Neuronal stem cell (in vitro differentiated cells): ENCODE measurements at regions not wholly inside any gene's neighbourhood (a gene's known extent, or its start where the extent isn't known, plus 50 kb on each side); places are given as distances from the start of the nearest gene placed in this dataset.
A peak's percentile ranks its signal among the peaks of the same experiment; 100 is the strongest.

Source experiments
- DNase-seq: peaks from one replicate; pipeline ENCODE4 v3.0.0-alpha.2; 2013; ENCODE audit warnings: low spot score
- H2AFZ ChIP-seq: one replicate; pipeline ENCODE4 v1.6.1; 2013; ENCODE audit warnings: mild to moderate bottlenecking, low read length, inconsistent platforms
- H2AK5ac ChIP-seq: 2 replicates; pipeline ENCODE4 v1.6.1; 2013; ENCODE audit warnings: low read depth, mild to moderate bottlenecking, inconsistent platforms, low read length, moderate library complexity, mixed read lengths
- H2BK120ac ChIP-seq: 2 replicates; pipeline ENCODE4 v1.6.1; 2013; ENCODE audit warnings: low read depth, mild to moderate bottlenecking, inconsistent platforms, low read length, moderate library complexity, mixed read lengths
- H2BK12ac ChIP-seq: one replicate; pipeline ENCODE4 v1.6.1; 2013; ENCODE audit warnings: low read length, inconsistent platforms
- H2BK15ac ChIP-seq: 2 replicates; pipeline ENCODE4 v1.6.1; 2013; ENCODE audit warnings: mild to moderate bottlenecking, low read length, inconsistent platforms, mixed read lengths
- H2BK5ac ChIP-seq: one replicate; pipeline ENCODE4 v1.6.1; 2013; ENCODE audit warnings: inconsistent platforms, mild to moderate bottlenecking, low read length, moderate library complexity
- H3K14ac ChIP-seq: one replicate; pipeline ENCODE4 v1.6.1; 2013; ENCODE audit warnings: low read length, inconsistent platforms
- H3K18ac ChIP-seq: 2 replicates; pipeline ENCODE4 v1.6.1; 2013; ENCODE audit warnings: low read length, inconsistent platforms
- H3K23ac ChIP-seq: 2 replicates; pipeline ENCODE4 v1.6.1; 2013; ENCODE audit warnings: low read depth, mild to moderate bottlenecking, mixed read lengths, low read length, inconsistent platforms; ENCODE audit not compliant: poor library complexity
- H3K27ac ChIP-seq: replicated peaks from 3 replicates; pipeline ENCODE4 v1.5.1; 2013; ENCODE audit warnings: low read length, inconsistent platforms
- H3K27me3 ChIP-seq, 3 experiments: 2 replicates each; pipeline ENCODE4 v1.6.1; 2013; ENCODE audit warnings: low read length in 3 of 3, mild to moderate bottlenecking in 2 of 3, inconsistent platforms in 1 of 3, low read depth in 1 of 3, mixed read lengths in 1 of 3, moderate library complexity in 1 of 3; ENCODE audit not compliant: control insufficient read depth in 3 of 3, insufficient read depth in 3 of 3
- H3K36me3 ChIP-seq, 2 donors: replicated peaks in 1 of 2; 2 replicates each; pipeline ENCODE4 v1.6.1; 2013; ENCODE audit warnings: low read length in 2 of 2; ENCODE audit not compliant: control insufficient read depth in 2 of 2, insufficient read depth in 2 of 2
- H3K4ac ChIP-seq: 2 replicates; pipeline ENCODE4 v1.6.1; 2013; ENCODE audit warnings: inconsistent platforms, mild to moderate bottlenecking, low read length, moderate library complexity
- H3K4me1 ChIP-seq, 2 donors: 1 replicate in 1 of 2; 2 replicates in 1 of 2; pipeline ENCODE4 v1.6.1; 2013; ENCODE audit warnings: low read length in 2 of 2, low read depth in 1 of 2; ENCODE audit not compliant: control insufficient read depth in 2 of 2, insufficient read depth in 1 of 2
- H3K4me2 ChIP-seq: one replicate; pipeline ENCODE4 v1.6.1; 2013; ENCODE audit warnings: mild to moderate bottlenecking, low read length, inconsistent platforms; ENCODE audit not compliant: insufficient read depth, poor library complexity, severe bottlenecking
- H3K4me3 ChIP-seq, 2 donors: 2 replicates each; pipeline ENCODE4 v1.5.1; 2013; ENCODE audit warnings: low read length in 2 of 2, mild to moderate bottlenecking in 2 of 2, inconsistent platforms in 1 of 2, moderate library complexity in 1 of 2
- H3K79me1 ChIP-seq: one replicate; pipeline ENCODE4 v1.6.1; 2013; ENCODE audit warnings: low read depth, mild to moderate bottlenecking, inconsistent platforms, low read length, moderate library complexity
- H3K9ac ChIP-seq: one replicate; pipeline ENCODE4 v1.6.1; 2013; ENCODE audit warnings: mild to moderate bottlenecking, low read depth, low read length, inconsistent platforms; ENCODE audit not compliant: poor library complexity
- H3K9me3 ChIP-seq, 2 donors: replicated peaks in 1 of 2; 2 replicates each; pipeline versions ENCODE3 to v1.6.1; 2013; ENCODE audit warnings: low read length in 2 of 2, mild to moderate bottlenecking in 2 of 2, inconsistent platforms in 1 of 2, low read depth in 1 of 2, mixed read lengths in 1 of 2, moderate library complexity in 1 of 2; ENCODE audit not compliant: control insufficient read depth in 2 of 2, insufficient read depth in 1 of 2
- H4K8ac ChIP-seq: one replicate; pipeline ENCODE4 v1.6.1; 2013; ENCODE audit warnings: low read depth, mild to moderate bottlenecking, inconsistent platforms, low read length, moderate library complexity
- H4K91ac ChIP-seq: one replicate; pipeline ENCODE4 v1.6.1; 2013; ENCODE audit warnings: low read length, low read depth, mild to moderate bottlenecking, inconsistent platforms; ENCODE audit not compliant: poor library complexity
- WGBS, 2 donors: extraction: QIAGEN DNeasy Blood & Tissue Kit; methylation state at CpG; one replicate each; pipeline ENCODE4 v1.1.7; 2013; ENCODE audit warnings: missing lambda C conversion rate in 2 of 2, mixed read lengths in 1 of 2; ENCODE audit not compliant: insufficient read length in 2 of 2, insufficient replicate concordance in 1 of 2; ENCODE audit errors: extremely low coverage in 2 of 2; 5-methylcytosine and 5-hydroxymethylcytosine counted together

GRCh38 chr4:102169345-102169744 is 175.9 kb downstream of the SLC39A8 start:
- Histone ChIP-seq H3K27me3 (no peaks in the 10 kb centered on the region), H3K4me2 (no peak overlapping the region), H3K9ac (no peak overlapping the region), H2BK120ac (no peak overlapping the region), H4K91ac (no peak overlapping the region), H2AFZ (peak overlapping the region; percentile 56), H3K18ac (no peak overlapping the region), H2BK15ac (no peak overlapping the region), H3K36me3 (no peaks in the 10 kb centered on the region), H3K4ac (no peak overlapping the region), H3K4me3 (no peak overlapping the region), H2BK12ac (no peak overlapping the region), H2BK5ac (no peak overlapping the region), H3K27ac (no peak overlapping the region), H3K23ac (no peak overlapping the region), H3K9me3 (peaks cover 0 to 3% of the 10 kb centered on the region in 2 donors), H4K8ac (no peak overlapping the region), H3K14ac (no peak overlapping the region), H3K4me1 (peaks cover 6 to 7% of the 10 kb centered on the region in 2 donors), H2AK5ac (no peak overlapping the region), H3K79me1 (no peaks in the 10 kb centered on the region)
- DNase-seq, result peak; percentile 20
- no CpG with 5 or more reads among the region's 2 CpGs for WGBS, 2 donors

- H3K4me3 ChIP-seq, result no peak overlapping the region
- no peak for DNase-seq
- H3K4me1 ChIP-seq, result peaks cover 6 to 10% of the 10 kb centered on the region in 2 donors
- H3K4ac ChIP-seq, result no peak overlapping the region
- H2BK15ac ChIP-seq, result no peak overlapping the region
- no peak overlapping the region for H3K9ac ChIP-seq
- no peaks in the 10 kb centered on the region for H3K79me1 ChIP-seq
- H3K27ac ChIP-seq, result no peak overlapping the region
- no peak overlapping the region for H2AFZ ChIP-seq
- H3K4me2 ChIP-seq, result no peak overlapping the region
- no peaks in the 10 kb centered on the region for H3K36me3 ChIP-seq
- no peak overlapping the region for H4K8ac ChIP-seq
- no peak overlapping the region for H2BK5ac ChIP-seq
- peaks cover 0 to 3% of the 10 kb centered on the region in 2 donors for H3K9me3 ChIP-seq
- H4K91ac ChIP-seq, result no peak overlapping the region
- WGBS, 2 donors, result no CpG with 5 or more reads among the region's 4 CpGs
- H2BK12ac ChIP-seq, result no peak overlapping the region
- H3K18ac ChIP-seq, result no peak overlapping the region
- H3K27me3 ChIP-seq, result no peaks in the 10 kb centered on the region
- H3K14ac ChIP-seq, result no peak overlapping the region
- no peak overlapping the region for H3K23ac ChIP-seq
- no peak overlapping the region for H2AK5ac ChIP-seq
- H2BK120ac ChIP-seq, result no peak overlapping the region
Observed at GRCh38 chr4:102168580-102168979, 176.7 kb downstream of the SLC39A8 start.

GRCh38 chr4:102165584-102165983 is 179.7 kb downstream of the SLC39A8 start:
- Histone ChIP-seq H4K8ac (no peak overlapping the region), H3K36me3 (no peaks in the 10 kb centered on the region), H2BK15ac (no peak overlapping the region), H2BK5ac (no peak overlapping the region), H3K4me2 (no peak overlapping the region), H3K4me1 (peaks cover 6 to 15% of the 10 kb centered on the region in 2 donors), H4K91ac (no peak overlapping the region), H3K23ac (no peak overlapping the region), H3K9ac (no peak overlapping the region), H3K9me3 (peaks cover 0 to 7% of the 10 kb centered on the region in 2 donors), H3K79me1 (no peaks in the 10 kb centered on the region), H3K4me3 (no peak overlapping the region), H3K27ac (no peak overlapping the region), H2AK5ac (no peak overlapping the region), H3K18ac (no peak overlapping the region), H2BK12ac (no peak overlapping the region), H2BK120ac (no peak overlapping the region), H3K27me3 (no peaks in the 10 kb centered on the region), H3K14ac (no peak overlapping the region), H3K4ac (no peak overlapping the region), H2AFZ (no peak overlapping the region)
- WGBS, 2 donors, result no CpG with 5 or more reads among the region's 8 CpGs
- no peak for DNase-seq

GRCh38 chr4:102163404-102164140 is 181.7 kb downstream of the SLC39A8 start:
- H3K27ac ChIP-seq, result peak overlapping the region; percentile 8
- WGBS, 2 donors, result no CpG with 5 or more reads among the region's 4 CpGs

More at GRCh38 chr4:102163404-102164140, 181.7 kb downstream of the SLC39A8 start:
- Histone ChIP-seq H3K36me3 (no peaks in the 10 kb centered on the region), H3K23ac (no peak overlapping the region), H4K8ac (no peak overlapping the region), H2BK120ac (no peak overlapping the region), H2BK12ac (no peak overlapping the region), H2BK15ac (no peak overlapping the region), H4K91ac (no peak overlapping the region), H3K4ac (no peak overlapping the region), H3K18ac (no peak overlapping the region), H3K14ac (no peak overlapping the region), H3K4me2 (no peak overlapping the region), H3K27me3 (no peaks in the 10 kb centered on the region), H3K9me3 (peaks cover 0 to 7% of the 10 kb centered on the region in 2 donors), H3K4me1 (peaks cover under 1 to 9% of the 10 kb centered on the region in 2 donors), H2AK5ac (no peak overlapping the region), H3K79me1 (no peaks in the 10 kb centered on the region), H2AFZ (peak overlapping the region; percentile 11), H3K4me3 (no peak overlapping the region), H2BK5ac (no peak overlapping the region), H3K9ac (no peak overlapping the region)
- no peak for DNase-seq
